Right hindlimb (tissue), 1 donor: ENCODE measurements at regions not wholly inside any gene's neighbourhood (a gene's known extent, or its start where the extent isn't known, plus 50 kb on each side); places are given as distances from the start of the nearest gene placed in this dataset.

Source experiments
- DNase-seq: peaks from one replicate; pipeline ENCODE4 v3.0.0-alpha.2; 2018

GRCh38 chr7:31284106-31284505 is 56.4 kb downstream of the NEUROD6 start:
- no peak for DNase-seq

DNA sequence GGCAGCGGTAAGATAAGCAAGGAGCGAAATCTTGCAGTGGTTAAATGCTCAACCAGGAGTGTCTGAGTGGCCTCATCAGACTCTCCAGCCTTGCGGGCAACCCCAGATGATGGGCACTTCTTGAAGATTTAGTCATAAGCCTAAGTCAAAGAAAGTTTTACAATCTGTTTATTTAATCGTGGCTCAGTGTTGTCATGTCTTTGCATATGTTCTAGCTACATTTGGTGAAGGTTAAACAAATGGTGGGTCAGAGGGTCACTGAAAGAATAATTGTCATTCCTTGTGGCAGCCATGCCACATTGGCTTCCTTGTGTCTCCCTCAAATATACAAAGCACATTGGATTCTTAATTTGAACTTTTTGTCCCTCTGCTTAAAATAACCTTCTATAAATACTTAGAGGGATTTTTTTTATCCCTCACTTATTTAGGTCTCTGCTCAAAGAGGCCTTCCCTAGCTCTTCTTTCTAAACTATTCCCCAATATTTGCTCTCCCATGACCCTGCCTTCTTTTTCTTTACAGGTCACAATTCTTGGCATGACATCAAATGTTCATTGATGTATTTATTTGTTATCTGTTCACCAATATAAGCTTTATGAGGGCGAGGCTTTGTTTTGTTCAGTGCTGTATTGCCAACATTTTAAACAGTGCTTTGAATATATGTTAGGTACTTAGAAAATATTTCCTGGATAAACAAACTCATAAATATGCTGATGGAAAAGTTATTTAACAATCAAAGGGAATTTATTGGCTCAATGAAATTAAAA is 68.7 kb downstream of the NEUROD6 start:
- no peak for DNase-seq

- no peak for DNase-seq
Measured at GRCh38 chr7:31267486-31267885, 73.0 kb downstream of the NEUROD6 start.

GRCh38 chr7:31263338-31263737 is 77.2 kb downstream of the NEUROD6 start:
- no peak for DNase-seq

GRCh38 chr7:31261341-31261740 is 79.2 kb downstream of the NEUROD6 start:
- no peak for DNase-seq

DNA sequence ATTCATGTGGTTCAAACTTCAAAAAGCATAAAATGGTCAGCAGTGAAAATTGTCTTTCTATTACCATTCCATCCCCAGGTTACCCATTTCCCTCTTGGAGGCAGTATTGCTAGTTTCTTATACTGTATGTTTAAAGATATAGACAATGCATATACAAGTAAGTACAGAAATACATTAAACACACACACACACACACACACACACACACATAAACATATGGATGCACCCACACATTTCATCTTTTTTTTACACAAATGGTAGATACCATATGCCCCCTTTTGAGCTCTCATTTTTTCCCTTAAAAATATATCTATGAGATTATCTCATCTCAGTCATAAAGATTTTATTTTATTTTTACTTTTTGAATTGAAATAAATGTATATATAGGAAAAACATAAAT is 79.7 kb downstream of the NEUROD6 start:
- no peak for DNase-seq

GRCh38 chr7:31258391-31258790 is 82.1 kb downstream of the NEUROD6 start:
- no peak for DNase-seq

GRCh38 chr7:31256506-31256905 is 84.0 kb downstream of the NEUROD6 start:
- no peak for DNase-seq

GRCh38 chr7:31254926-31255325 is 85.6 kb downstream of the NEUROD6 start:
- no peak for DNase-seq

- DNase-seq = no peak
Measured at GRCh38 chr7:31253532-31253931, 87.0 kb downstream of the NEUROD6 start.

GRCh38 chr7:31251441-31251840 is 89.1 kb downstream of the NEUROD6 start:
- no peak for DNase-seq

DNA sequence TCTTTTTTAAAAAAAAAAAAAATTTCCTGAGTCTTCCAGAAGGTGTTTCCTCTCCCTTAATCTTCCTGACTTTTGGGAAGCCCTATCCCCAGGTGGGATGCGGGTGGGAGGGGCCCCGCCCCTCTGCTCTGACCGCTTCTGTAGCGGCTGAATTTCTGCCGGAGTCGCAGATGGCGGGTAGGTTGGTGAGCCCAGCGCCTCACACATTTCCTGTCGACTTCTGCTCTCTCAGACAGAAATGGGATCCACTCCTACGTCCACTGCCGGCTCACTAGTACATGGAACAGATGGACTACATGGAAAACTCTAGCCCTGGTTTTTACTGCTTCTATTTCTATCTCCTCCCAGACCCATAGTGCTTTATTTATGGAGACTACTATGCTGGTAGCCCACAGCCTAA is 90.9 kb downstream of the NEUROD6 start:
- DNase-seq = no peak

DNA sequence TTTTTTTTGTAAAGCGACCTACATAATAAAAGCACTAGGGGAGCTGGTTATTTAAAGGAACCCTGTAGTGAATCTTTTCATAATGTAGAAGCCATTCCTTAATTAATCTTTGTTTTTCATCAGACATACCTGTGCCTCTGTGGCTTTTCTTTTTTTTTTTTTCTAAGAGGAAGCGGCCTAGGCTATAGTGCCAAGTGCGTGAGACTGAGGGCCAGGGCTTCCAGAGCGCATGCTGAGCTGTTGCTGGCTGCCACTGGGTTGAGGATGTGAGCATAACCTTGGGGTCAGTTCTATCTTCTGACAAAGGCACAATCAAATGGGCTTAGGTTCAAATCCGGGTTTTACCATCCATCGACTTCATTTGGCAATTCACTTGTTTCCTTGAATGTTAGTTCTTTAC is 103.7 kb downstream of the NEUROD6 start:
- DNase-seq = no peak

DNA sequence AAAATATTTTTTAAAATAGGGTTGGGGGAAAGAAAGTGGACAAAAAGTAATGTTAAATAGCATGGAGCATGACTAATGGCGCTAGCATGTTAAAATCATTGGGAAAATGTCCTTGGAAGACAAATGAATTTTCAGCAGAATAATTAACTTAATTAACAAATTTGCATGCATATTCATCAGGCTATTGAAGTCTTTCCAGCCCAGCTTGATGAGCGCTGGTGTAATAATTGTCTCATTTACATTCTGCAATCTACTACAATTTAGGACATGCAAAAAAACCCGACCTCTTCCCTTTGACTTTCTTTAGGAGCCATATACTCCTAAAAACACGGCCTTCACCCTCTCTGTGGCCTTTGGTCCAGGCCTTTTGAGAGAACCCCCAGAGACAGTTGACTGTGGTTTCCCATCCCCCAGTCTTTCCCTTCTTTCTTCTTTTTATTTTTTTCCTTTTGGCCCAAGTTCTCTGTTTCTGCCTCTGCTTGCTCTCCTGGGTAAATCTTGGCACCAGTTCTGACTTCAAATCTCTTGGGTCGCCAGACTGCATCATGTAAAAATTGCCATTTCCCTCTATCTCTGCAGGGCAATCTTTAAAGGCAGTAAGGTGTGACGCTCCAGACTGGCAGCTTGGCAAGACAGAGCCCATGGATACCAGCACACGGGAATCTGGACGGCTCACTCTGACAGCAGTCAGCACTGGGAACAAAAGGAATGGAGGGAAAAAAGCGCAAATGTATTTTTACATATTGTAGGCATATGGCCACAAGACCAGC is 105.5 kb downstream of the NEUROD6 start:
- no peak for DNase-seq

DNA sequence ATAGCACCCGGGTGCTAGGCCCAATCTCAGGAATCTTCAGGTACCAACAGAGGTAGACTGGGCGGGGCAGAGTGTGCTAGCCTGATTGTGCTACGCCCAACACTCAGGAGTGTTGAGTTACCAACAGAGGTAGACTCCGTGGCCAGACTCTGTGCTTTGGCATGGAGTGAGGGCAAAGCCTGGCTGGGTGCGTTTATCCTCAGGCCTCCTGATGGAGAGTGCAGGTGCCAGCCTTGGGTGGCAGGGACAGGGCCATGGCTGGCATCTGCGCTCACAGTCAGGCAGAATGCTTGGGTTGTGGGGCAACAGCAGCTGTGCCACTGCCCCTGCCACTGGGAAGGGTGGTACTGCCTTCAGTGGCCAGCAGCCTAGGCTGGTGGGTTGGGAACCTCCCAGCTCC is 111.6 kb downstream of the NEUROD6 start:
- no peak for DNase-seq

DNA sequence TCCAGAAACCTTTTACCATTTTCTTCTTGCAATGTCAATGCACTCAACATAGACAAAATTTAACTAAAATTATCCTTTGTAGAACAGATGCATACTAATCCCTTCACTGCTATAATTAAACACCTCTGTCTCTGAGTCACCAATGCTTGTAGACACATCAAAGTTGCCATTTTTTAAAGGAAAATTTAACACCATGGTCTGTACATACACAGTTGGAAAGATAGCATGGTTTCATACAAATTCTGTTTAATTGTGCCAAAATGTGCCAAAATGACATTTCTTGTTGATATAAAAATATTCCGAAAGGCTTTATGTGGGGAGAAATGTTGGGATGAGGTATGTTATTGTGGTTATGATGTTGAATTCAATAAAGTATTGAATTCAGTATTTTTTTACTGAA is 125.8 kb downstream of the NEUROD6 start:
- DNase-seq = no peak

- DNase-seq = no peak
Measured at GRCh38 chr7:31211281-31211680, 129.2 kb downstream of the NEUROD6 start.

DNA sequence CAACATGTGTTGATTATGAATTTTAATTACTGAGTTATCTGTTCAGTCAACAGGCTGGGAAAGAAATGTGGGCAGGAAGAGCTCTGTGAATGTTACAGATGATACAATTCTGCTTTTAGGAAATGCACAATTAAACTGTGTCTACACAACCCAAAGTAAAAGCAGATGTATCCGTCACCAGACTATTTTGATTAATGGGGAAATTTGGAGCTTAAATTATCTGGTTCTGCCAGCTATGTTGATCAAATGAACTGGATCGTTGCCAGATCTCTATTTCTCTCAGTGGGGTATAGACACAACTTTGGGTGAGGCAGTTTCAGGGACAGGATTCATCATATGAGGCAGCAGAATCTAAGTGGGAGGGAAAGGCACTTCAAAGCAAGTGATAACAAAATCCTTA is 136.5 kb downstream of the NEUROD6 start:
- no peak for DNase-seq

DNA sequence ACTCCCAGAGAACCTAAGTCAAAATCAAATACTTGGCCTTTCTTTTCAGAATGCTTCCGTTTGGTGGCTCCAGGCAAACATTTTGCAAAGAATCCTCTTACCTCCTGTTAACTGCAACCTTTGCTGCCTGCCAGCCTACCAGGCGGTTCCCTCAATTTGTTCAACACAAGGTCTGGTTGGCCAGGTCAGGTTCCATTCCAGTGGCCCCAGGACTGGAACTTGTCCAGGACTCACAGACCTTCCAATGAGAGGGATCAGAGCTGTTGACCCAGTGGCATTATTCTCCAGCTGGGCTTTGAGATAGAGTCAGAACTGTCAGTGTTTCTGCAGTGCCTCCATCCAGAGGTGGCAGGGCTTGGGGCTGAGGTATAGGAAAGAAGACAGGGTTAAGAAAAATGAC is 137.0 kb downstream of the NEUROD6 start:
- no peak for DNase-seq

DNA sequence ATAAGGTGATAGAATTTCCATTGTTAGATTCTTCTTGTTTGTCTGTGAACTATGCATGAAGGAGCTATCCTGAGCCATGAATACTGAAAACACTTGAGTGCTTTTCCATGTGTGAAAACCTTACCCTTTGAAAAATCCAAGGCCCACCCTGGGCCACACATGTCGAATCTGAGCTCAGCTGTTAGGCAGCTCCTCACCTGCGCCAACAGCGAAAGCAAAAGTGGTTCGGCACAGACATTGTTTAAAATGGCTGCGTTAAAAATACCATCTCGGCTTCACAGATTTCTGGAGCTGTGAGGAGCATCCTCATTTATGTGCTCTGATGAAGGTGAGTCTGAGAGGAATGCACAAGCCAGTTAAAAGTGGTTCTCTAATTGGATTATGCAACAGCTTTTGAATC is 137.7 kb downstream of the NEUROD6 start:
- DNase-seq = no peak

- peak; percentile 77 for DNase-seq
Measured at GRCh38 chr7:31192986-31193385, 140.9 kb downstream of the ADCYAP1R1 start.

DNA sequence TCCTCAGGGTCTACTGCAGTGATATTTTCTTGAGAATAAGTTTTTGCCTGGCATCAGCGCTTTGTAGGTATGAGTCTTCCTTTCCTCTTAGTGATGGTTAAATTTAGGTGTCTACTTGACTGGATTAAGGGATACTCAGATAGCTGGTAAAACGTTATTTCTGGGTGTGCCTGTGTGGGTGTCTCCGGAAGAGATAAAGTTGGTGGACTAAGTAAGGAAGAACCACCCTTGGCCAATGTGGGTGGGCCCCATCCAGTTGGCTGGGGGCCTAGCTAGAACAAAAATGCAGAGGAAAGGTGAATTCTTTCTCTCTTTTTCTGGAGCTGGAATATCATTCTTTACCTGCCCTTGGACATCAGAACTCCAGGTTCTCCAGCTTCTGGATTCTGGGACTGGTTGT is 138.8 kb downstream of the ADCYAP1R1 start:
- no peak for DNase-seq

DNA sequence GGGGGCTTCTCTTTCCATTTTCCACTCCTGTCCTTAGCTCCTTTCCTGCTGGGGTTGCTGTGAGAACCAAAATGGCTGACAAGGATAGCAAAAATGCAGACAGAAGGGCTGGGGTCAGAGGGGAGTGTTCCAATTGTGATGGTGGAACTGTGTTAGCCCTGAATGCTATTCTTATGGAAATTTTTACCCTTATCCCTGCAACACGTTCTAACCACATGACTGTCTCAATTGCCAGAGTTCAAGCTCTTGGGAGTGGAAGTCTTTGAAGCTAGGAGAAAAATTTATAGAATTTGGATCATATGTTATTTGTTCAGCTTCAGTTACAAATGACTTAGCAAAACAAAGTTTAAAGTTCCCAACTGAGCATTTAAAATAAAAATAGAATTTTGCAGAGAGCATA is 134.1 kb downstream of the ADCYAP1R1 start:
- peak; percentile 37 for DNase-seq

DNA sequence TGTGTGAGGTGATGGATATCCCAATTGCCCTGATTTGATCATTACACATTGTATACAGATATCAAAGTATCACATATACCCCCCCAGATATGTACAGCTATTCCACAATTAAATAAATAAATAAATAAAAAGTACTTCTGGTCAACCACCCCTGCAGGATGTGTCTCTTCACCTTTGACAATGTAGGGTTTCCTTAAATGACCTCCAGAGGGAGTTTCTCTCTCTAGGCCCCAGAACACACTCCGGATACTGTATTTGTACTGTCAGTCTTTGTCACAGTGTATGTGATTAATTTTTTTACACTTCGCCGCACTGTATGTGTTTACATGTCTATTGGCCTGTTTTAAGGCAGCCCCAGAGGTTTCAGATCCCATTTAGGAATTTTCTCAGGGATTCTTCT is 123.6 kb downstream of the ADCYAP1R1 start:
- no peak for DNase-seq

DNA sequence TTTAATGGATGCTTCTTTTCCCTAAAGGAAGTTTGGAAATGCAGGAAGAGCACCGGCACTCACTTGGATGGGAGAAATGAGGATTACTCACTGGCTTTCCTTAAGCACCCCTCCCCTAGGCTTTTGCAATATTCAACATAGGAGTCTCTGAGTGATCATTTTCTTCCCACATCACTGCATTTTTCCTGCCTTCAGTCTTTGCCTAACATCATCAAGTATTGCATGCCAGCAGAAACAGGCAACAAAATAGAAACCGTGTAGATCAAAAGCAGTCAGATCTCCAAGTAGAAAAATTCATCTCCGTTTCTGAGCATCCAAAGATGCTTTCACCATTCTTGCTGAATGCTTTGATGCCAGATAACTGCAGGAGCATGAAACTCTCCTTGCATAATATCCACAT is 119.9 kb downstream of the ADCYAP1R1 start:
- no peak for DNase-seq
